D341Med (cell line): ENCODE measurements at regions not wholly inside any gene's neighbourhood (a gene's known extent, or its start where the extent isn't known, plus 50 kb on each side); places are given as distances from the start of the nearest gene placed in this dataset.

Experiments used
- DNase-seq: peaks from one replicate; pipeline ENCODE4 v3.0.0; 2012; ENCODE audit warnings: low spot score

- no peak for DNase-seq
Observed at GRCh38 chr20:60903325-60903971, 348.6 kb upstream of the CDH4 start.

DNA sequence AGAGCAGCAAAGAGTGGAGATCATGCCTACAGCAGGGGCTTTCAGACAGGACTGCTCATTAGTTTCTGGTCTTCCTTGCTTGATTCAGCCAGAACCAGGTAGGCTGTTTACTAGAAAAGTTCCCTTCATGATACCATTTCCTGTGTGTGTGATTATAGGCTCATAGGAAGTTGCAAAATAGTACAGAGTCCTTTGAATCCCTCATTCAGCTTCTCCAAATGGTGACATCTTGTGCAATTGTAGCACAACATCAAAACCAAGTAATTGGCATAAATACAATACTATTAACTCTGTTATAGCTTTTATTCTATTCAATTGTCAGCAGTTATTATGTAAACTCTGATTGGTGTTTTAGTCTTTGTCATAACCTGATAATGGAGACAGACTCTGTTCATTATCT, 347.3 kb upstream of the CDH4 start:
- DNase-seq = no peak

DNA sequence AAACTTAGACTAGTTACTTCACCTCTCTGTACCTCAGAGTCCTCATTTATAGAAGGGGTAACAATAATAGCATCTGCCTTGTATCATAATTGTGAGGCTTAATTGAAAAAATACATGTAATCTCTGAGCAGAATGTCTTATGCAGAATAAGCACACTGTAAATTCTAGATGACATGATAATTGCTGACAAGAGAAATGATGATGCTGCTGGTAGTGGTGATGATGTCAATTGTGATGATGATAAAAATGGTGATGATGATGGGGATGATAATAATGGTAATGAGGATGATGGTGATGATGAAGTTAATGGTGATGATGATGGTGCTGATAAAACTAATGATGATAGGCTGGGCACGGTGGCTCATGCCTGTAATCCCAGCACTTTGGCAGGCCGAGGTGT, 346.1 kb upstream of the CDH4 start:
- no peak for DNase-seq

DNA sequence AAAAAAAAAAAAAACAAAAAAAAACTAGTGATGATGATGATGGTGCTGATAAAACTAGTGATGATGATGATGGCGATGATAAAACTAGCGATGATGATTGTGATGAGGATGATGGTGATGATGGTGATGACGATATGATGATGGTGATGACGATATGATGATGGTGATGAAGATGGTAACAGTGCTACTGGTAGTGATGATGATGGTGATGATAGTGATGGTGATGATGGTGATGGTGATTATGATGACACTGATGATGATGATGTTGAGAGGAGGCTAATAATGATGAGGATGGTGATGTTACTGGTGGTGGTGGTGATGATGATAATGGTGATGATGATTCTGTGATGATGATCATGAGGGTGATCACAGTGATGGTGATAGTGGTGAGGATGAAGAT, 345.5 kb upstream of the CDH4 start:
- DNase-seq = no peak

DNA sequence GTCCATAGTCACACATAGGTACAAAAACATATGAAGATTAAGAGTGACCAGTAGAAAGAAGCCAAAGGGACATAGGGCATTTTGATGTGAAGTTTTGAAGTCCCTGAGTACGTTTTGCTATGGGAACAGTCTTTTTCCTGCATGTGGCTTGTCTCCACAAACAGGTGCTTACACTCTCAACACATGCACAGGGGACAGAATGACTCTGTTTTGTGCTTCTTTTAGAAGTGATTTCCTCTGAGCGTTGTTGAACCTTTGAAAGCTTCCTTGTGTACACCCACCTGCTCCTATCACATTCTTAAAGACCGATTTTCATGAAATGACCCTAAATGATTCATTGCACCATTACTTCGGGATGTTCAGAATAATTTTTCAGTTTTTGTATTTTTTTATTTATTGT, 338.8 kb upstream of the CDH4 start:
- DNase-seq = no peak

DNA sequence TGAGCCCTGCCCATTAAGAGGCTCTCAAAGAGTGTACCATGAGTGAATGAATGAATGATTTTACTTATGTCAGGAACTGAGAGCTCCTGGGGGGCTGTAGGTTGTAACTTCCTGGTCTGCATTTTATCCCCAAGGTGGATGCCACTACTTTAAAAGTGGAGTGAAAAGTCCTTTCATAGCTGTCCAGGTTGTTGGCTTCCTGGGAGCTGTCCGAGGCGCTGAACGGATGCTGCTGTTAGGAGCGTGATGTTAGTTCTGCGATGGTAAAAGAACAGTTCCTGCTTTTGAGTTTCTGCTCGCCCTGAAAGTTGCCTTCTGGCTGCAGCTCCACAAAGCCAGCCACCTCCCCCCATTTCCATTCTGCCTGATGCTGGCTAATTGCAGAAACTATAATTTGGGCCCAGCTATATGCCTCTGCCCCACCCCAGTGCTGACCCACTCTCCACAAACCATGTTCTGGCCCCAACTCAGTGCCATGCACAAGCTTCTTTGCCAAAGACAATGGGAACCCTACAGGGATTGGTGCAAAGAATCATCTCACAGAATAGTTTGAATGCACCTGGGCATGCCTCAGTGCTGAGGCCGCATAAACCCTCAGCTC, 330.9 kb upstream of the CDH4 start:
- DNase-seq = no peak

GRCh38 chr20:60926831-60927230, 325.2 kb upstream of the CDH4 start:
- no peak for DNase-seq

- DNase-seq = no peak
Observed at GRCh38 chr20:60928341-60928740, 323.7 kb upstream of the CDH4 start.

DNA sequence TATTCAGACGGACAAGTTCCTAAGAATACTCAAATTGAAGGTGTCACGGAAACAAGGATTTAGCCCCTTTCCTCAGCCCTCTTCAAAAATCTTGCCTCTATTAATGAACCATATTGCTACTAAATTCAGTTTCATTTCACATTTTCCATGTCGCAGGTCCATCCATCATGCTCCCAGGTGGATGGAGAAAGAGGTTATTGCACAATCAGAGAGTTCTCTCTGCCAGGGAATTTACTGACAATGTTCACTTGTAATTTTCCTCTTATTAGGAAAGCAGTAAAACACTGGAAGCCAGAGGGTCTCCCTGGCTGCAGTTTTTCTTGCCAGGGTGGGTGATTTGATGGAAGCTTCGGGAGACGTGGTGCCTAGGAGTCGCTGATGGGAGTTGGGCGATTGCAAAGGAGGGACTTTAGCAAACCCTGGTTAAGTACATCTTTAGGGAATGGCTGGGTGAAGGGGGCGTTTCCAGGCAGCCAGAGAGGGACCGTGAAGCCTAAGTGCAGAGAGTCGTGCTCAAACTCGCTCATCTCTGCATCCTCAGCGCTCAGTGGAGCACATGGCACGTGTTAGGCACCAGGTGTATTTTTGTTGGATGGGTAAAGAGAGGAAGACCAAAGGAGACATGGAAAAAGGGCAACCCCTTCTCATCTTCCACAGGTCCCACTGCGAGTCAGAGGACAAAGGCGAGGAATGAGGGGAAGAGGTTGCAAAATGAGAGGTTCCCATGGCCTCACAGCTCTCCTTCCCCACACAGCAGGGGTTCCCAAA, 321.9 kb upstream of the CDH4 start:
- no peak for DNase-seq

DNA sequence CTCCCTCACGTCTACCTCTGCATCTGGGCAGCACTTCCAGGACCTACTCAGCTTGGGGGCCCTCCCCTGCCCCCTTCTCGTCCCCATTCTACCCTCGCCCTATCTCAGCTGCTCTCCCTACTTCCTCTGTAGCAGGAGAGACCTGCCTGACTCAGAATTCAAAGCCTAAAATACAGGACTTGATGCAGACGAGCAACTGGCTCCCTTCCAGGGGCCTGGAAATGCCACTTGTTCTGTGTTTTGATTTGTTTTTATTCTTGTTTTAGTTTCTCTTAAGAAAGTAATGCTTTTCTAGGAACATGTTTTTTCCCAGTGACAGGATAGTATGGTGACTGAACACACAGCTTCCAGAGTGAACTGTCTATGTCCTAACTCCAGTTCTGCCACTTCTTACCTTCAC, 320.4 kb upstream of the CDH4 start:
- DNase-seq = no peak

GRCh38 chr20:60934724-60935123, 317.3 kb upstream of the CDH4 start:
- no peak for DNase-seq

DNA sequence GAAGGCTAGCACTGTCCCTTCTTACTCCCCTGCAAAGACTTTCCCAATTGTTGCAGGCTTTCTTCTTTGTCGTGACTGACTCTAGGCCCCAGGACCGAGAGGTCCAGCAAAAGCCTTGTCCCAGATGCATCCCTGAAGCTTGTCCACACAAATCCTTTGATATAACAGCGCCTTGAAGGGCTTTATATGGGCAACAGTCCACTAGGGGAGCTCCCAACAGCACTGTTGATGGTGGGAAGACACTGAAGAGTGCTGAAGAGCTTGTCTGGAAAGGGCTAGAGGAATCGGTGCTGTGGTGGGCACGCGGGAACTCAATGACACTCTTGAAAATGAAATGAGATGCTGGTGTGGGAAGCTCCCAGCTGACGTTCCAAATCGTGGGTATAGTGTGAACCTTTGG, 316.1 kb upstream of the CDH4 start:
- no peak for DNase-seq

GRCh38 chr20:60937585-60937984, 314.5 kb upstream of the CDH4 start:
- no peak for DNase-seq

DNA sequence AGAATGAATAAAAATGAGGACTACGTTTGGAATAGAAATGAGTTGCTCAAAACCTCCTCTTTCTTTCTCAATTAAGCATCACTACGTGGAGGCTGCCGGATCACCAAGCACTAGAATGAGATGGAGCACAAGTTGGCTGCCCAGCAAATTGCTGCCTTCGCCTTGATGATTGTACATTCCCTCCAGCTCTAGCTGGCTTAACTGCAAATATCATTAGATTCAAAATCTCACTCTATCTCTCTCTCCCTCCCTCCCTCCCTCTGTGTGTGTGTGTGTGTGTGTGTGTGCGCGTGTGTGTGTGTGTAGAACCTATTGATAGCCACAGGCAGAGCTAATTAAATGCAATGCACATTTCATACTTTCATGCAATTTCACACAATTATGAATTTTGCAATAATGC, 310.7 kb upstream of the CDH4 start:
- DNase-seq = no peak

DNA sequence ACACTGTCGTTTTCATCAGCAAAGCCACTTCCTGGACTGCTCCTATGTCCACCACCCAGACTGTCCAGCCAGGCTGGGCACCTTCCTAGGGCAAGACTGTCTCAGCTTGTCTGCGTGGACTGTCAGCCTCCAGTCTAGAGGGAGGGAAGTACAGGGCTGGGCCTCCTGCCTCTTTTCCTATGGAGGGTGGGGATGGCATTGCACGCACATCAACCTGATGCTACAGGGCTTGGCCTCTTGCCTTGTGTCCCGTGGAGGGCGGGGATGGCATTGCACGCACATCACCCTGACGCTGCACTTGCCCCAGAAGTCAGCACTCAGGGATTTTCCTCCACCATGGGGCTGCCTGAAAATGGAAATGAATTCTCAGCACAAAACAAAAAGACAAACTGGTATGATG, 304.2 kb upstream of the CDH4 start:
- DNase-seq = no peak

GRCh38 chr20:60948224-60948623, 303.8 kb upstream of the CDH4 start:
- DNase-seq = no peak

GRCh38 chr20:60950561-60950960, 301.5 kb upstream of the CDH4 start:
- DNase-seq = no peak

GRCh38 chr20:60950974-60951373, 301.1 kb upstream of the CDH4 start:
- no peak for DNase-seq

DNA sequence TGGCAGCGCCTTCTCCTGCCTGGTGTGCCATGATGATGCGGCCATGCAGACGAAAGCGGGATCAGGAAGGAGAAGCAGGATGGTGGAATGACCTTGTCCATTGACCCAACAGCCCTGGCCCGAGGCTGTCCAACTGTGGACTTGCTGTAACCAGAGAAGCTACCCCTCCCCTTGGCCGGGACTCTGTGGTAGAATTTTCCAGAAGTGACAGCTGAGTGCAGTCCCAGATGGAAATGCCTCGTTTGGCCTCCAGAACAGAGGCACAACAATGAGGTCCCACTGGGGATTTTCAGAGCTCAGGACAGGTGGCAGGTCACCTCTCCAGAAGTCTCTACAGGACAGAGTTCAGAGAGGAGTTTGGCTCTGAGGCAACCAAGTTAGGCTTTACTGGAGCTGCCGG, 299.2 kb upstream of the CDH4 start:
- no peak for DNase-seq

DNA sequence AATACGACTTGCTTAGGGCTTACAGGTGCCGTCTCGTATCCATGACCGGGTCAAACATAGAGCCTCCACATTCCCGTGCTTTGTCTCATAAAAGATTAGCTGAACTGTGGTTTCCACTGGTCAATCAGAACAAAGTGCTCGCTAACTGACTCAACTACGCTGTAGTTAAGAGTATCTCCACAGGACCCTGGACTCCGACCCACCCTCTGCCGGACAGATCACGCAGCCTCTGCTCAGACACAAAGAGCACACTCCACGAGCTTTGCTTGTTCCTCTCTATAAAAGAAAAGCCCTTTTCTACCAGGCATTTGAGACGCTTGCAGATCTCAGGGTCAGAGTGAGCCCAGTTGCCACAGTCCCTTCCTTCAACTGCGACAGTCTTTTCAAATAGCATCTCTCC, 298.7 kb upstream of the CDH4 start:
- DNase-seq = no peak

GRCh38 chr20:60955706-60956105, 296.4 kb upstream of the CDH4 start:
- no peak for DNase-seq

- no peak for DNase-seq
Observed at GRCh38 chr20:60956194-60956593, 295.9 kb upstream of the CDH4 start.

- no peak for DNase-seq
Observed at GRCh38 chr20:60957621-60958020, 294.4 kb upstream of the CDH4 start.

DNA sequence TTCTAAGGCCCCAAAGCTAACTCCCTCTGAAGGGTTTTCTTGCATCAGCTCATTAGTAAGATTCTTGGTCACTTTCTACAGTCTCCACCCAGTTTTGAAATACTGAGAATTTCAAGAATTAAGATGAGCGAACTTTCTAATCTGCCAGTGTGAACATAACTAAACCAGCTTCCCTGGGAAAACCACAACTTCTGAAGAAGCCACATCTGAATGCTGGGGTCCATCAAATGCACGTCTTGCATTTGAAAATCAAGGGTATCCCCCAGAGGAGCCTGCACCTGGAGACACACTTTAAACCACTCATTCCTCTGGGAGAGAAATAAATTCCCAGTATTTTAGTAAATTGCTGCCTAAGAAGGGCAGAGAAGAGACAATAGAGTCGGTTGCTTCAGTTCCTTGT, 292.1 kb upstream of the CDH4 start:
- no peak for DNase-seq
